Aorta (tissue), 5 donors: ENCODE measurements at regions not wholly inside any gene's neighbourhood (a gene's known extent, or its start where the extent isn't known, plus 50 kb on each side); places are given as distances from the start of the nearest gene placed in this dataset.
A peak's percentile ranks its signal among the peaks of the same experiment; 100 is the strongest.
"Not testable (repeated sequence)": the region's sequence is repeated elsewhere in the genome, so short reads cannot be mapped to it uniquely, and the experiment has no call there.

Experiments used
- ATAC-seq: fragments of 200-7000 bp; cut with Tn5 transposase; one replicate; pipeline ENCODE4 v1.9.1; 2022; ENCODE audit warnings: moderate library complexity; ENCODE audit not compliant: low FRiP score
- DNase-seq, 2 donors: peaks; one replicate each; pipeline ENCODE4 v3.0.0-alpha.2; 2020
- H3K27ac ChIP-seq, 2 donors: one replicate each; pipeline ENCODE4 v1.5.1; 2013; ENCODE audit warnings: low read length in 2 of 2, mild to moderate bottlenecking in 2 of 2, moderate library complexity in 2 of 2, control low read depth in 1 of 2, inconsistent platforms in 1 of 2, low read depth in 1 of 2
- H3K27me3 ChIP-seq, 2 donors: one replicate each; pipeline ENCODE4 v1.6.1; 2013; ENCODE audit warnings: control low read depth in 1 of 2, low read length in 1 of 2, mild to moderate bottlenecking in 1 of 2, moderate library complexity in 1 of 2; ENCODE audit not compliant: insufficient read depth in 2 of 2, control insufficient read depth in 1 of 2
- H3K36me3 ChIP-seq, 2 donors: one replicate each; pipeline ENCODE4 v1.6.1; 2013; ENCODE audit warnings: control low read depth in 1 of 2, low read length in 1 of 2, mild to moderate bottlenecking in 1 of 2; ENCODE audit not compliant: insufficient read depth in 2 of 2, control insufficient read depth in 1 of 2
- H3K4me1 ChIP-seq, 2 donors: one replicate each; pipeline ENCODE4 v1.6.1; 2013; ENCODE audit warnings: low read length in 2 of 2, control low read depth in 1 of 2, mild to moderate bottlenecking in 1 of 2, moderate library complexity in 1 of 2; ENCODE audit not compliant: insufficient read depth in 2 of 2, control insufficient read depth in 1 of 2
- H3K4me3 ChIP-seq, 2 donors: one replicate each; pipeline ENCODE4 v1.5.1; 2013; ENCODE audit warnings: low read length in 2 of 2, control low read depth in 1 of 2, mild to moderate bottlenecking in 1 of 2
- H3K9me3 ChIP-seq: one replicate; pipeline ENCODE4 v1.6.1; 2013; ENCODE audit warnings: mild to moderate bottlenecking, low read length; ENCODE audit not compliant: control insufficient read depth
- WGBS, 2 donors: extraction: QIAGEN DNeasy Blood & Tissue Kit; methylation state at CpG; one replicate each; pipeline ENCODE4 v1.1.7; 2013; 5-methylcytosine and 5-hydroxymethylcytosine counted together
- intact Hi-C, 2 donors: fragments of 100-400 bp; cut with DNase I; formaldehyde crosslinking; loops; one replicate each; pipeline versions ENCODE4 v1.14.2 to v1.15.0; 2022
- donor health status: healthy with polysubstance abuse.
- donor health status: Bipolar disorder and iron deficiency.
- donor health status: DM: no; HTN: no; CAD: no.
- donor health status: DM: no; HTN: no; CAD: no.
- donor health status: DM: yes; HTN: yes; CAD: no.

DNA sequence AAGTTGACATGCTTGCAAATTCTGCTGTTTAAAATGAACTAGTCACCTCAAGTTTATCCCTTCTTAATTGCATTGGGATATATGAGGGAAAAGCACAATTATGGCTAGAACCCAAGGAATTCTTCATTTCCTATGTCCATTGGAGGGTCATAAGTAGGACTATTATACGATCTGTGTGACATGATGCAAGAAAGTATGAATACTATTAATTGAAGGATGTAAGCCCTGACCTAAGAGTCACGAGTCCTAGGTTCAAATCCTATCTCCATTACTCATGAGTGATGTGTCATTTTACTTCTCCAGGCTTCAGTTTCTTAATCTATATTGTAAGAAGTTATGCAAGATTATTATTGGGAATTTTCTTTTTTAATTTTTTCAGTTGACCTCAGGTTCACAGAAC, 542.9 kb upstream of the GRIA3 start:
- H3K27ac ChIP-seq = no peak overlapping the region
- intact Hi-C loops = no loop called here
- H3K27me3 ChIP-seq = no peaks in the 10 kb centered on the region
- H3K4me3 ChIP-seq = no peak overlapping the region
- H3K36me3 ChIP-seq = no peaks in the 10 kb centered on the region
- no peaks in the 10 kb centered on the region for H3K4me1 ChIP-seq
- H3K9me3 ChIP-seq = no peaks in the 10 kb centered on the region
- WGBS, 2 donors = 66 to 93% methylated on average over 2 of the region's 2 CpGs
- DNase-seq (no peak), ATAC-seq (no peak)

DNA sequence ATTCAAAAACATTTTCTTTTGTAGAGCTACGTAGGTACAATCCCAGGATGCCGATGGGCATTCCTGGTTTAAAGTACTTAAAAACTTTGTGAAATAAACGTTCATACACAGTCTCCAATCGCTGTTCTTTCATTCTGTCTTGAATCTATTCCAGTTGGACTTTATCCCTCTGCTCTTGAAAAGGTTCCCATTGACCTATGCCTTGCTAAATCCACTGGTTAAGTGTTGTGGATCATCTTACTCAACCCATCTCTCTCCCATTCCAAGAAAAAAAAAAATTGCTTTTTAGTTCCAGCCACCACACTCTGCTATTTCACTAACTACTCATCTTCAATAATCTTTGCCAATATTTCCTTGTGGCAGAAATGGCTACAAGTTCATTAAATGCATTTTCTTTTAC, 542.3 kb upstream of the GRIA3 start:
- no peaks in the 10 kb centered on the region for H3K4me1 ChIP-seq
- no peaks in the 10 kb centered on the region for H3K36me3 ChIP-seq
- no peak for DNase-seq
- H3K27ac ChIP-seq = no peak overlapping the region
- H3K27me3 ChIP-seq = no peaks in the 10 kb centered on the region
- WGBS, 2 donors = 54 to 57% methylated on average over 4 of the region's 4 CpGs
- no peak overlapping the region for H3K4me3 ChIP-seq
- ATAC-seq = peak; percentile 29
- H3K9me3 ChIP-seq = no peaks in the 10 kb centered on the region
- intact Hi-C loops = no loop called here

DNA sequence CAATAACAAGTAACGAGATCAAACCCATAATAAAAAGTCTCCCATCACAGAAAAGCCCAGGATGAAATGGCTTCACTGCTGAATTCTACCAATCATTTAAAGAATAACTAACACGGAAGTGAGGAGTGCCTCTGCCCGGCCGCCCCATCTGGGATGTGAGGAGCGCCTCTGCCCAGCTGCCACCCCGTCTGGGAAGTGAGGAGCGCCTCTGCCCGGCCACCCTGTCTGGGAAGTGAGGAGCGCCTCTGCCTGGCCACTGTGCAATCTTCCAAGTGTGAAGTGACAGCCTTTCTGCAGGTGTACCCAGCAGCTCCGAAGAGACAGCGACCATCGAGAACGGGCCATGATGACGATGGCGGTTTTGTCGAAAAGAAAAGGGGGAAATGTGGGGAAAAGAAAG, 528.8 kb upstream of the GRIA3 start:
- H3K4me3 ChIP-seq, H3K9me3 ChIP-seq, ATAC-seq, H3K27ac ChIP-seq, H3K27me3 ChIP-seq, intact Hi-C loops, H3K4me1 ChIP-seq, H3K36me3 ChIP-seq: not testable (repeated sequence)
- 78 to 94% methylated on average over 16 of the region's 16 CpGs for WGBS, 2 donors
- DNase-seq = peak in 1 of 2 donors; percentile 36

DNA sequence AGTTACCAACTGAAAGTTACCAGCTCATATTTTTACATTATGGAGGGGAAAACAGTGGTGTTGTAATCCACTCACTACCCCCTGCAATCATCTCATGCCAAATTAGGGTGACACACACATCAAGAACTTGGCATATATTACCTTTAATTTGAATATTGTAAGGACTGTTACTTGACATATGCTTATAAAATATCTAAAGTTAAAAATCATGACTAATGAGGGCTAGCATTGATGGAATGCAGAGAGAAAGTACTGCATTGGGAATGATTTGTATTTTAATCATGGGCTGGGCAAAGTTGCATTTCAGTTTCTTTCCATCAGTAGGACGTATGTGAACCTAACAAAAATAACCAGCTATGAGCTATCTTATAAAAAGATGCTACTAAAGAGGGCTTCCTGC, 517.5 kb upstream of the GRIA3 start:
- H3K27ac ChIP-seq = no peak overlapping the region
- ATAC-seq = no peak
- no peaks in the 10 kb centered on the region for H3K27me3 ChIP-seq
- H3K36me3 ChIP-seq = no peaks in the 10 kb centered on the region
- no peaks in the 10 kb centered on the region for H3K9me3 ChIP-seq
- H3K4me1 ChIP-seq = no peaks in the 10 kb centered on the region
- WGBS, 2 donors = 23 to 43% methylated on average over 1 of the region's 1 CpG
- no peak for DNase-seq
- no peak overlapping the region for H3K4me3 ChIP-seq
- intact Hi-C loops = no loop called here

DNA sequence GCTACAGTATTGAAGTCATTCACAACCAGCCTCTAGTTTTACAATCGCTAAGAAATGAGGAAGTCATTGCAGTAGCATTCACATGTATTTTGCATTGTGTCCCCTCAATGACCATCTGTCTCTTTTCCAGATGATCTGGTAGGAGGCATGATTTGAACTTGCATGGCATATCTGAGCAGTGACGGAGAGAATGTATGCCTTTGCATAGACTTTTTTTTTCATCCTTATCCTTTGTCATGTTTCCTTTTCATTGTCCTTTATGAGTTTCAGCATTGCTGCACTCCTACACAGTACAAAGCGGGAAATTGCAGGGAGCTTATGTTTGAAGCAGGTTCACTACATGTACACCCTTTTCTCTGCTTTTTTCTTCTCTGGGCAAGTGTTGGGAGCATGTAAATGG, 516.4 kb upstream of the GRIA3 start:
- Histone ChIP-seq H3K27ac (no peak overlapping the region), H3K27me3 (no peaks in the 10 kb centered on the region), H3K4me1 (no peaks in the 10 kb centered on the region), H3K36me3 (no peaks in the 10 kb centered on the region), H3K9me3 (no peaks in the 10 kb centered on the region), H3K4me3 (no peak overlapping the region)
- no peak for ATAC-seq
- 80 to 88% methylated on average over 3 of the region's 3 CpGs for WGBS, 2 donors
- intact Hi-C loops = no loop called here
- no peak for DNase-seq

DNA sequence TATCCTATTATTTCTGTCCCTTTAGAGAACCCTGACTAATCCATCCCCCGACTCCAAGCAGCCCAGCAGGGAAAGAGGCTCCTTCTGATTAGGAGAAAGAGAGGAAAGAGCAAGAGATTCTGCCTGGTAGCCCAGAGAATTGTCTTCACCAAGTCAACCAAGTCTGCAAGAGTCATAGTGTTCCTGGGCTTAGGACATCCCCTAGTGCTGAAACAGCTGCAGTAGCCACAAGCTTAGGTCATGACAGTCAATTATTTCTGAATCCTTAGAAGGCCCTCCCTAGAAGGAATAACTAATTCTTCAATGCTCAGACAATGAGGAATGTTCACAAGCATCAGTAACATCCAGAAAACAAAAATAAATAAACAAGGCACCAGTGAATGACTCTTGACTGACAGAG, 480.3 kb upstream of the GRIA3 start:
- intact Hi-C loops = no loop called here

DNA sequence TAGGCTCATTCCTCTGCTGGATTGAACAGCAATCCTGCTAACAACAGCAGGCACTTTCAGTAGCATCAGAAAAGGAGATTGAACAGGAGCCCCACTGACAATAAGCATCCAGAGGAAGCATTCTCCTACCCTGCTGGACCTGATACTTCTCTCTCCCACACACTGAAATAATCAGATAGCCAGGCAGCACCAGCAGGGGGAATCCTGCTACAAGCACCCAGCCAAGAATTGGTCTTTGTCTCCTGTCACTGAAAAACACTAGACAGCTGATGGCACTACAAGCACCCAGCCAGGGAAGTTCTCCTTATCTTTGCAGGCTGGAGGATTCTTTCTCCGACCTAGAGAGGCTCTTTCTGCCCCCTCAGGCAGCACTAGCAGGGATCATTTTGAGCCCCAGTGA, 444.3 kb upstream of the GRIA3 start:
- Histone ChIP-seq H3K36me3 (no peaks in the 10 kb centered on the region), H3K27ac (no peak overlapping the region), H3K4me3 (no peak overlapping the region), H3K9me3 (no peaks in the 10 kb centered on the region), H3K4me1 (no peaks in the 10 kb centered on the region), H3K27me3 (no peaks in the 10 kb centered on the region)
- DNase-seq = no peak
- intact Hi-C loops = no loop called here
- no peak for ATAC-seq
- 13 to 39% methylated on average over 1 of the region's 1 CpG for WGBS, 2 donors

More for the DNA sequence above, 480.3 kb upstream of the GRIA3 start:
- Histone ChIP-seq H3K27ac (no peak overlapping the region), H3K27me3 (no peaks in the 10 kb centered on the region), H3K36me3 (no peaks in the 10 kb centered on the region), H3K4me3 (no peak overlapping the region), H3K9me3 (no peaks in the 10 kb centered on the region), H3K4me1 (no peaks in the 10 kb centered on the region)
- 69 to 90% methylated on average over 1 of the region's 1 CpG for WGBS, 2 donors
- no peak for ATAC-seq
- DNase-seq = no peak

DNA sequence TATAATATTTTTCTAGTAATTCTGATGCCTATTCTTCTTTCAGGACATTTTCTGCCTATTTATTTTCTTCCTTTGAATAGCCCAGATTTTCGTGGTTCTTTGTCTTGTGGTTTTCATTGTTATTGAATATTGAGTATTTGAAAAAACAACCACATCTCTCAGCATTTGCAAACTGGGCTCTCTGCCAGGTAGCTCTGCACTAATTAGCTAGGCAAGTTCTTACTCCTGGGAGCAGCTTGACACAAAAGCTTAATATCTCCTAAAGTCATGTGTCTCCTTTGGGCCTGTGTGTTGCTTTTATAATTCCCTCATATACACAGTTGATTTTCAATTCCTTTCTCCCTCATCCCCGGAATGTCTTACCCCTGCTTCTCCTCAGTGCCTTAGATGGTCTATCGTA, 413.5 kb upstream of the GRIA3 start:
- Histone ChIP-seq H3K36me3 (no peaks in the 10 kb centered on the region), H3K27ac (no peak overlapping the region), H3K27me3 (no peaks in the 10 kb centered on the region), H3K9me3 (no peaks in the 10 kb centered on the region), H3K4me1 (no peaks in the 10 kb centered on the region), H3K4me3 (no peak overlapping the region)
- intact Hi-C loops = no loop called here
- ATAC-seq (no peak), DNase-seq (no peak)
- WGBS, 2 donors = 59 to 80% methylated on average over 3 of the region's 3 CpGs

DNA sequence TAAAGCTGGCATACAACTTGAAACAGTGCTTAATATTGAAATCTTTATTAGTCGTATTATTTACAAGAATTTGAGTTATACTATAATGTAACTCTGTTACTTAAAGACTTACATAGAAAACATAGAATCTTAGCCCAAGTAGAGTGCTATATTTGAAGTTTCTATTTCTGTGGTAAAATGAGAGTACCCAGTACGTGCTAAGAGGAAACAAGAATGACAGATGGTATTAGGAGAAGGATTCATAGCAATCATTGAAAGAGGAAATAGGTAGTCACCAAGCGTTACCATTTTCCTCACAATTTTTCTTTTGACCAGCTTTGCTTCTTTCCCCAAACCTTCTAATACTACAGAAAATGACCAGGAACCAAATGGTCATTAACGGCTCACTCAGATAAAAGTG, 412.1 kb upstream of the GRIA3 start:
- WGBS, 2 donors = 65 to 82% methylated on average over 4 of the region's 4 CpGs
- DNase-seq (no peak), ATAC-seq (no peak)
- intact Hi-C loops = no loop called here
- H3K36me3 ChIP-seq = no peaks in the 10 kb centered on the region
- H3K4me1 ChIP-seq = no peaks in the 10 kb centered on the region
- no peak overlapping the region for H3K4me3 ChIP-seq
- no peaks in the 10 kb centered on the region for H3K27me3 ChIP-seq
- H3K9me3 ChIP-seq = no peaks in the 10 kb centered on the region
- no peak overlapping the region for H3K27ac ChIP-seq
